Activated CD8-positive, alpha-beta memory T cell treated with anti-CD3 and anti-CD28 coated beads for 4 hours (primary cell): ENCODE measurements at regions not wholly inside any gene's neighbourhood (a gene's known extent, or its start where the extent isn't known, plus 50 kb on each side); places are given as distances from the start of the nearest gene placed in this dataset.

Experiments used
- DNase-seq, 2 donors: peaks; one replicate each; pipeline ENCODE4 v3.0.0-alpha.2; 2020; ENCODE audit warnings: low read depth in 2 of 2

GRCh38 chr3:36192901-36193300, 187.4 kb upstream of the STAC start:
- DNase-seq = no peak

GRCh38 chr3:36193448-36193847, 186.9 kb upstream of the STAC start:
- no peak for DNase-seq

GRCh38 chr3:36196058-36196457, 184.2 kb upstream of the STAC start:
- no peak for DNase-seq

GRCh38 chr3:36197151-36197550, 183.2 kb upstream of the STAC start:
- DNase-seq = no peak

- DNase-seq = no peak
Observed at GRCh38 chr3:36201546-36201945, 178.8 kb upstream of the STAC start.

- DNase-seq = no peak
Observed at GRCh38 chr3:36206956-36207580, 173.2 kb upstream of the STAC start.

- no peak for DNase-seq
Observed at GRCh38 chr3:36210840-36211651, 169.3 kb upstream of the STAC start.

GRCh38 chr3:36211652-36211999, 168.7 kb upstream of the STAC start:
- no peak for DNase-seq

- DNase-seq = no peak
Observed at GRCh38 chr3:36212251-36212650, 168.1 kb upstream of the STAC start.

GRCh38 chr3:36214460-36214859, 165.8 kb upstream of the STAC start:
- DNase-seq = no peak

GRCh38 chr3:36215241-36215640, 165.1 kb upstream of the STAC start:
- no peak for DNase-seq

- DNase-seq = no peak
Observed at GRCh38 chr3:36219398-36219797, 160.9 kb upstream of the STAC start.

- DNase-seq = no peak
Observed at GRCh38 chr3:36220173-36220572, 160.1 kb upstream of the STAC start.

GRCh38 chr3:36221975-36222374, 158.3 kb upstream of the STAC start:
- DNase-seq = no peak

- no peak for DNase-seq
Observed at GRCh38 chr3:36227980-36228379, 152.3 kb upstream of the STAC start.

GRCh38 chr3:36229496-36229895, 150.8 kb upstream of the STAC start:
- DNase-seq = no peak

GRCh38 chr3:36232797-36233489, 147.4 kb upstream of the STAC start:
- no peak for DNase-seq

GRCh38 chr3:36244728-36245127, 135.6 kb upstream of the STAC start:
- DNase-seq = no peak

GRCh38 chr3:36248374-36248773, 131.9 kb upstream of the STAC start:
- no peak for DNase-seq

GRCh38 chr3:36250191-36250590, 130.1 kb upstream of the STAC start:
- no peak for DNase-seq

GRCh38 chr3:36257158-36257852, 123.0 kb upstream of the STAC start:
- no peak for DNase-seq

GRCh38 chr3:36258421-36258820, 121.9 kb upstream of the STAC start:
- no peak for DNase-seq
